Inflammatory macrophage (primary cell): ENCODE measurements at regions not wholly inside any gene's neighbourhood (a gene's known extent, or its start where the extent isn't known, plus 50 kb on each side); places are given as distances from the start of the nearest gene placed in this dataset.

ENCODE experiments used
- DNase-seq, 2 donors: peaks; one replicate each; pipeline ENCODE4 v3.0.0-alpha.2; 2020 to 2022

DNA sequence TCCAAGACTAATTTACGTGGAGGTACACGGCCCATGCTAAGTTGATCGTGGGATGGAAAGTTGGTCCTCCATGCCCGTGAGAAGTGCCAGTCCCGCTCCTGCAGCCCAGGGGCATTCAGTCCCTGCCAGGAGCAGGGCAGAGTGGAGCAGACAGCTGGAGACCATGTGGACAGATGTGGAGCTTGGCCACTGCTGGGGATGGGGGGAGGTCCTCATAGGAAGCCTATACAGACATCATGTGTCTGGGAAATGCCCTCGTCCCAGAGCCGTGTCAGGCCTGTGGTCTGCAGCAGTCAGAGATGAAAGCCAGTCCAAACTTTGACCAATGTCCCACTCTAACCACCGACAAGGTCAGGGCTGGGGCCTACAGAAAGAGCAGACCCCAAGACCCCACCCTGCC lies 118.4 kb downstream of the CPZ start:
- no peak for DNase-seq

GRCh38 chr4:8710416-8710815 lies 117.9 kb downstream of the CPZ start:
- DNase-seq, result no peak

- DNase-seq, result no peak
Measured at GRCh38 chr4:8709729-8710360, 117.3 kb downstream of the CPZ start.

DNA sequence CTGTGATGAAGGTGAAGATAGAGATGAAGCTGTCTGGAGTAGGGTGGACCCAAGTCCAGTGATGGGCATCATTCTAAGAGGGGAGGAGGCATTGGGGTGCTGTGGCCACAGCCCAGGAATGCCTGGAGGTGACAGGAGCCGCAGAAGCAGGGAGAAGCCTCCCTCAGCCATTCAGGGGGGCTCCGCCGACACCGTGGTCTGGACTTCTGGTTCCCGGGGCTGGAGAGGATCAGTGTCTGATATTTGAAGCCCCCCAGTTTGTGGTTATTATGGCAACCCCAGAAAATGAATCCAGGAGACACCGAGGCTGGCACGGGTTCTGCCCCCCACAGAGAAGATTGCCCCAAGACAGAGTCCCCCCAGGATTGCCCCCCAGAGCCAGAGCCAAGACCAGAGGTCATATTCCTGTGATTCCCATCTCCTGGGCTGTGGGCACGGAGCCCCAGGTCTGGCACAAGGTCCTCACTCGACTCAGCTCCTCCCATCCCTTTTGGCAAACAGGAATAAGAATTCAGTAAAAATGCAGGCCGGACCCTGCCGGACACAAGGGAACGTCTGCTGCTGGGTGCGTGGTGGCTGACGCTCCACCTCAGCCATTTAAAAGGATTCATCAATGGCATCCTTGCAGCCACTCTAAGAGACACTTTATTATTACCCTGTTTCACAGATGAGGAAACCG lies 116.6 kb downstream of the CPZ start:
- no peak for DNase-seq

DNA sequence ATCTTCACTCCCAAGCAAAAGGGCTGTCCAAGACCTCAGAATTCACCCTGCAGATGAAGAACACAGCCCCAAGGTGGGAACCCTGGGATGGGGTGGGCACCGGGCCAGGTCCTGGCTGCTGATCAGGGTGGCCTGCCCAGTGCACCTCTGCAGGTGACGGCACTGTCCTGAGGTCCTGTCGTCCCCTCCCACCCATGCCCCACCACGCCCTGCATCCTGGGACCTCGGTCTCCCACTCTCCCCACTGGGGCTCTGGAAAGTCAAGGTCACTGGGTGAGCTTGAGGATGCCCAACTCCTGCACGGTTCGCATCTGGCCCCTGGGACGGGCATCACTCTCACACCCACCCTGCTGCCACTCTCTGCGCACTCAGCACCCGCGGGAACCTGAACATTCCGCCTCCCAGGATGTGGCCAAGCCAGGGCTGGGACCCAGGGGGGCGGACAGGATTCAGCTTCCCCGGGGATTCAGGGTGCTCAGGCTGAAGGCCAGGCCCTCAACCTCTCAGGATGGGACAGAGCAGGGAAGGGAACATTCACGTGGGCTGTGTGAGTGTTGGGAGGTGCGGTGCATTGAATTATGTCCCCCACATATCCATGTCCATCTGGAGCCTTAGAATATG lies 115.9 kb downstream of the CPZ start:
- no peak for DNase-seq

DNA sequence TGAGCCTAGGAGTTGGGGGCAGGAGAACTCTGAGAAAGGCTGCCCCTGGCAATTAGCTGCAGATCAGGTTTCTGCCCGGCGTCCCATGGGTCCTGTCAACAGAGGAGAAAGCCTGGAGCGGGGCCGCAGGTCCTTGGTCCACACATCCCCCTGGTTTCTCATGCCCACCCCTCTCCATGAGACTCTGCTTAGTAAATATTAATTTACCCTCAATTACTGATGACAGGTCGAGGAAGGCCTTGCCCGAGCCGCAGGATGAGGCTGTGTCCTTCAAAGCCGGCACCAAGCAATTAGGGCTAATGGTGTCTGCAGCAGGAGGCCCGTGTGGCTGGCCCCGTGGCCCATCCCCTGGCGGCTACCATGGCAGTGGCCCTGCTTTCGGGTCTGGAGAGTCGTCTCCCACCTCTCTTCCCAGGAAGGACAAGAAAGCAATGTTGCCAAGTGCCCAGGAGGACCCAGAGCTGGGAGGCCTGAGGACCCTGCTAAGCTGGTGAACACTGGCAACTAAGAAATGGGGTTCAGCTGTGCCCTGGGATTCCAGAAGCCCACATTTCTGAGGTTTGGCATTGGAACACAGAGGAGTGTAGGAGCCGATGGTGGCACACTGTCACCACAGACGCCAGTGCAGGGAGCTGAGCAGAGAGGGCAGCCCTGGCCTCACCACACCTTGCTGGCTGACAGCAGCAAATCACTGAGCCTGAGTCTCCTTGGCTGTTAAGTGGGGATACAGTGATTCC lies 114.6 kb downstream of the CPZ start:
- DNase-seq, result no peak

- DNase-seq, result no peak
Measured at GRCh38 chr4:8706216-8707044, 113.9 kb downstream of the CPZ start.

DNA sequence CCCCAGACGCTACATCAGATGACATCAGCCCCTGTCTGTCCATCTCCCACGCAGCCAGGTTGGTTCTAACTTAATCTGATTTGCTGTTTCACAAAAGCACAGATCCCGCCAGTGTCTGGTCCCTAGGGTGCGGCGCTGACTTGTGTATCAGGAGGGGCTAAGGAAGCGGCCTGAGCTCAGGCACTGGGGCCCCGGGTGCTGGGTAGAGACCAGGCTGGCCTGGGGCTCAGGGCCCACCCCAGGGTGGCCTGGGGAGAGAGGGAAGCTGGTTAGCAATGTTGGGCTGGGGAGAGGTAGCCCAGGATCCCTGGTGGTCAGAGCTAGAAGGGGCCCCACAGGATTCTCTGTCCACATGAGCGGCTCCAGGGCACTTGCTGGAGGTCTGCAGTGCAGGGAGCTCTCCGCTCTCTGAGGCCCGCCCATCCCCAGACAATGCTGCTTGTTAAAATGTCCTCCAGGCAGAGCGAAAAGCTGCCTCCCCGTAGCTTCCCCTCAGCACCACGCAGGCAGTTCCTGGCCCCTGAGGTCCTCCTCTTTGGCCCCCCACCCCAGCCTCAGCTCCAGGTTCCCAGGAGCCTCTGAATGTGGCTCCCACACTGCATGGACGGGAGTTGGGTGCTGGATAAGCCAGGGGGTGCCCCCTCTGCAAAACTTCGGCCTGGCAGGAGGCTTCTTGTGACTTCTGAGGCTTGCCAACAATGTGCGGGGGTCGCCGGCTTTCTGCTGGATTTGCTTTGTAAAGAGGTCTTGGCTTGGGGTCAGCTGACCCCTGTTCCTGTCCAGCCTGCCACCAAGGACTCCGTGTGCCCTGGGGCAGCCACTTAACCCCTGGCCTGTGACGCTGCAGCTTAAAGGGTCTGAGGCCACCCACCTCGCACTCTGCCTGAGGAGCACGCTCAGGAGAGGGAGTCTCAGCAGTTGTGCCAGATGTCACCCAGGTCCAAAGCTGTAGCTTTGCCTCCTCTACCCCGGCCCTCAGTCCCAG lies 112.9 kb downstream of the CPZ start:
- DNase-seq, result no peak

- DNase-seq, result no peak
Measured at GRCh38 chr4:8704632-8705031, 112.1 kb downstream of the CPZ start.

DNA sequence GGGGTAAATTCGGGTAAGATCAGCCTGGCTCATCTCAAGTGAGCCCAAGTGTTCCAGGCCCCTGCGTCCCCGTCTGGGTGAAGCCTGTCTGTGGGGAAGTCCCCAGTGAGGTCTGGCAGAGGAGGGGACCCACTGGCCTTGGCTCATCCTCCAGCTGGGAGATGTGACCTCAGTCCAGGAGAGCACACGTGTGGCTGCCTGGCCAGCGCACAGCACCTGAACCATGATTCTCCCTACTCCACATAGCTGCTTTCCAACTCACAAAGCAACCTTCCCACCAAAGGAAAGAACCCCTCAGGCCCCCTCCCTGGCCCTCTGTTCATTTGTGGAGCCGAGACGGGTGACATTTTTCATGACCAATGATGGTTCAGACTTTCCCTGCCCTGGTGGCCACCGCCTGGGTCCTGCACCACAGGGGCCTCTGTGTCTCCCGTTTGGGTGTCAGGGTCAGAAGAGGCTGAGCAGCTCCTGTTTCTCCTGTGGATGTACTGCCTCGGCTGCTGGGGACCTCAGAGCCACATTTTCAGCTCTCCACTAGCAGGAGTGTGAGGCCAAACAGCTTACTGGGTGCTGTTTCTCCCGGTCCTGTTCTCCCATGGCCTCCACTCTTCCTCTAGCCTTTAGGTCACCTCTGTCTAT lies 111.4 kb downstream of the CPZ start:
- no peak for DNase-seq

- DNase-seq, result no peak
Measured at GRCh38 chr4:8703401-8703696, 110.8 kb downstream of the CPZ start.

GRCh38 chr4:8702516-8703400 lies 110.2 kb downstream of the CPZ start:
- DNase-seq, result no peak

DNA sequence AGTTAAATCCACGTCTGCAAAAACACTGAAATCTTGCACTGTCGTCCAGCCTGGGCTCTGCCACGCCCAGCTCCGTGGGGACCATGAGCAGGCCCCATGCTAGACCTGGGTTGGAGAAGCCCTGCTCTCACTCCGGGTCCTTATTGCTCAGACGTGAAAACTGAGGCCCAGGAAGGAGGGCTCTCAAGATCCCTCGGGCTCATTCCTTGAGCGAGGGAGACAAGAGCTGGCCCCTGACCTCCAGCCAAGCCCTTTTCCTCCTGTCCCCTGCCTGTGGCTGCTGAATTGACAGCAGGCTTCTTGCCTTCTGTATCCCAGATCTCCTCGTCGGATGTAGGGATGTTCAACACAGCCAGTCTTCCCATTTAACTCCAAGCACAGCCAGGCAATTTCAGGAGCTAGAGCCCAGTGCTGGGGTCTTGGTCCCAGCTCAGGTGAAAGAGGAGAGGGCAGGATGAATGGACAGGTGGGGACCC lies 109.5 kb downstream of the CPZ start:
- no peak for DNase-seq

DNA sequence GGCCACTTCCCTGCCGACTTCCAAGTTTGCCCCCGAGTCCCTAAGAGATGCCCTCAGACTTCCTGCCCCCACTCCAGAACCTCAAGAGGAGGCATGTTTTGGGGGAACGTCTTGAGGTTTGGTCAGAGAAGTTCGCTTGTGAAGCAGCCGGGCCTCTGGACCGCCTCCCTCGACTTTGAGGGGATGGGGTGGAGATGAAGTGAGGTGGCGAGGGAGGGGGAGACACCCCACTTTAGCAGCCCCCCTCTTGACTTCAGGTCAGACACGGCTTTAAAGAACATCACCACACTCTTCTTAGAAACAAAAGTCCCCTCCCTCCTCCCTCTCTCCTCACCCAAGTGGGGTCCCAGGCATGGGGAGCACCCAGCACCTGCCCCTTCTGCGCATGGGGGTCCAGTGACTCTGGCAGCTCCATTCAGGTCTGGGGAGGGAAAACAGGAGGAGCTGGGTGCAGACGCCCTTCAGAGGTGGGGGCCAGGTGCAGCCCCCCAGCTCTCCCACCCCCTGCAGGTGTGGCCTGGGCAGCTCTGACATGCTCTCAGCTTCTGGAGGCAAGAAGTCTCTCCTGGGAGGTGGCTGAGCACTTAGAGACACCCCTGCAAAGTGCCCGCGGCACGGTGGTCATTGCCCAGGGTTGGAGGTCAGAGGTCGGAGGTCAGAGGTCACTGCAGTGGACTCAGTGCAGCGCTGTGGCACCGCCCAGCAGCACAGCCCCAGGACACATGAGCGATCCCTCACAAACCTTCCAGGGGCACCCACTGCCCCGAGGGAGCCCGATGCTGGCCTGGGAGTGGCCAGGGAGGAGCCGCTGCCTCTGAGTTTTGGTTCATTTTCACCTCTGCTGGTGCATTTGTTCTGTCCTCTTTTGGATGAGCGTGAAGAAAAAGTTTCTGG lies 108.8 kb downstream of the CPZ start:
- DNase-seq, result no peak

GRCh38 chr4:8700531-8700930 lies 108.0 kb downstream of the CPZ start:
- DNase-seq, result no peak

- no peak for DNase-seq
Measured at GRCh38 chr4:8699479-8700145, 107.0 kb downstream of the CPZ start.

DNA sequence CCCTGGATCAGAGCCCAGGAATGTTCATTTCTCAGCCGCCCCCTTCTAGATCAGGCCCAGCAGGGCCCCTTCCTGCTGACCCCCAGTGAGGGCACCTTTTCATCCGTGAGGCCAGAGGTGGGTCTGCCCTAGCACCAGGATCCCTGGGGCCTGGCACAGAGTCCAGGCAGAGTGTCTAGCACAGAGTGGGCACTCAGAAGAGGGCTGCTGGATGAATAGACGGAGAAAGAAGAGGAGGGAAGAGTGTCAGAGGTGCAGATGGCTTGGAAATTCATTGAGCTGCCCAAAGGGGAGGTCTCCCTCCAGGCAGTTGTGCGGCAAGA lies 106.5 kb downstream of the CPZ start:
- DNase-seq, result no peak

DNA sequence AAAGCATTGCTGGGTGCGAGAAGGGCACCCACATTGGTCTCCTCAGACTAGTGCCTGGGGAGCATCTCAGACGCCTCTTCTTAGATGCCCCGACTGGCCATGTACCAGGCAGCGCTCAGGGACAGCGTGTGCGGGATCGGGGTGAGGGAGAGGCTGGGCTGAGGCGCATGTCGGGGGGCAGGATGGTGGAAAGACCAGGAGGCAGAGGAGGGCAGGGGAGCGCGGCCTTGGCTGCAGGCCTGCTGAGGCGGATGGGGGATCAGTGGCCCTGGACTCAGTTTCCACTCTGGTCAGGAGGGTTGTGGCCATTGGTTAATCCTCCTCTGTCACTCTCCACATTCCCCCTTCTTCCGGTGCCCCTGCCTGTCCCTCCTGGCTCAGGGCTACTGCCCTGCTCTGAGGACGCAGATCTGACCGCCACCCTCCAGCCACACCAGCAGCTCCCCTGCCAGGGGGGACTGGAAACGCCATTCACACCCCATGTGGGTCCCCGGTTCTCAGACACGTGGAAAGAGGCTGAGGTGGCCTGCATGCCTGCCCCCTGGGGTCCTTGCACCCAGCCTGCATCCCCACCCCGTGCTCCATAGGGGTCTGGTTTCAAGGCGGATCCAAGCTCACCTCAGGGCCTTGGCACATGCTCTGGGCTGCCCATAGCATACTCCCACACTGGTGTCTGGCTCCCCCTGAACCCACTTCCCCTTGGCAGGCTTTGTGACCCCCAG lies 105.9 kb downstream of the CPZ start:
- no peak for DNase-seq
